ENCODE measurements at regions not wholly inside any gene's neighbourhood (a gene's known extent, or its start where the extent isn't known, plus 50 kb on each side); places are given as distances from the start of the nearest gene placed in this dataset.

- TF ChIP-seq POLR2AphosphoS5 (IDR thresholded peaks at IDR 0.05; ENCODE audit: low read depth) (no peak), CTCF (conservative IDR thresholded peaks at IDR 0.05; ENCODE audit: low read depth in 2 of 2) (no peak), ETS1 (IDR thresholded peaks at IDR 0.05) (no peak), EZH2 (IDR thresholded peaks at IDR 0.05; ENCODE audit: low read depth, unreplicated experiment) (no peak), JUNB (IDR thresholded peaks at IDR 0.05; ENCODE audit: unreplicated experiment) (no peak), ZNF331 (CRISPR knock-in tag; IDR thresholded peaks at IDR 0.05; ENCODE audit: low read depth) (no peak), CREB1 (CRISPR knock-in tag; IDR thresholded peaks at IDR 0.05; ENCODE audit: low read depth) (no peak), ZNF114 (CRISPR knock-in tag; IDR thresholded peaks at IDR 0.05) (no peak), EZH2phosphoT487 (IDR thresholded peaks at IDR 0.05; ENCODE audit: unreplicated experiment) (no peak), NANOG (IDR thresholded peaks at IDR 0.05; ENCODE audit: borderline replicate concordance) (no peak), ZNF462 (CRISPR knock-in tag; IDR thresholded peaks at IDR 0.05) (no peak), STAT1 (IDR thresholded peaks at IDR 0.05; ENCODE audit: unreplicated experiment) (no peak)
- TF ChIP-seq, protein P1, sequence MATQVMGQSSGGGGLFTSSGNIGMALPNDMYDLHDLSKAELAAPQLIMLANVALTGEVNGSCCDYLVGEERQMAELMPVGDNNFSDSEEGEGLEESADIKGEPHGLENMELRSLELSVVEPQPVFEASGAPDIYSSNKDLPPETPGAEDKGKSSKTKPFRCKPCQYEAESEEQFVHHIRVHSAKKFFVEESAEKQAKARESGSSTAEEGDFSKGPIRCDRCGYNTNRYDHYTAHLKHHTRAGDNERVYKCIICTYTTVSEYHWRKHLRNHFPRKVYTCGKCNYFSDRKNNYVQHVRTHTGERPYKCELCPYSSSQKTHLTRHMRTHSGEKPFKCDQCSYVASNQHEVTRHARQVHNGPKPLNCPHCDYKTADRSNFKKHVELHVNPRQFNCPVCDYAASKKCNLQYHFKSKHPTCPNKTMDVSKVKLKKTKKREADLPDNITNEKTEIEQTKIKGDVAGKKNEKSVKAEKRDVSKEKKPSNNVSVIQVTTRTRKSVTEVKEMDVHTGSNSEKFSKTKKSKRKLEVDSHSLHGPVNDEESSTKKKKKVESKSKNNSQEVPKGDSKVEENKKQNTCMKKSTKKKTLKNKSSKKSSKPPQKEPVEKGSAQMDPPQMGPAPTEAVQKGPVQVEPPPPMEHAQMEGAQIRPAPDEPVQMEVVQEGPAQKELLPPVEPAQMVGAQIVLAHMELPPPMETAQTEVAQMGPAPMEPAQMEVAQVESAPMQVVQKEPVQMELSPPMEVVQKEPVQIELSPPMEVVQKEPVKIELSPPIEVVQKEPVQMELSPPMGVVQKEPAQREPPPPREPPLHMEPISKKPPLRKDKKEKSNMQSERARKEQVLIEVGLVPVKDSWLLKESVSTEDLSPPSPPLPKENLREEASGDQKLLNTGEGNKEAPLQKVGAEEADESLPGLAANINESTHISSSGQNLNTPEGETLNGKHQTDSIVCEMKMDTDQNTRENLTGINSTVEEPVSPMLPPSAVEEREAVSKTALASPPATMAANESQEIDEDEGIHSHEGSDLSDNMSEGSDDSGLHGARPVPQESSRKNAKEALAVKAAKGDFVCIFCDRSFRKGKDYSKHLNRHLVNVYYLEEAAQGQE (IDR thresholded peaks at IDR 0.05; ENCODE audit: unreplicated experiment), result no peak
Measured at GRCh38 chr13:87827479-87827878, 156.3 kb downstream of the SLITRK5 start.

Measured in GM23338 (cell line).